GM12874 (cell line): ENCODE measurements at regions not wholly inside any gene's neighbourhood (a gene's known extent, or its start where the extent isn't known, plus 50 kb on each side); places are given as distances from the start of the nearest gene placed in this dataset.

Experiments
- TF ChIP-seq, protein P1 (sequence below): IDR thresholded peaks from 2 replicates; pipeline ENCODE4 v1.5.1; 2011; ENCODE audit warnings: low read depth, mild to moderate bottlenecking, control low read depth, low read length, moderate library complexity; ENCODE audit not compliant: insufficient read depth

DNA sequence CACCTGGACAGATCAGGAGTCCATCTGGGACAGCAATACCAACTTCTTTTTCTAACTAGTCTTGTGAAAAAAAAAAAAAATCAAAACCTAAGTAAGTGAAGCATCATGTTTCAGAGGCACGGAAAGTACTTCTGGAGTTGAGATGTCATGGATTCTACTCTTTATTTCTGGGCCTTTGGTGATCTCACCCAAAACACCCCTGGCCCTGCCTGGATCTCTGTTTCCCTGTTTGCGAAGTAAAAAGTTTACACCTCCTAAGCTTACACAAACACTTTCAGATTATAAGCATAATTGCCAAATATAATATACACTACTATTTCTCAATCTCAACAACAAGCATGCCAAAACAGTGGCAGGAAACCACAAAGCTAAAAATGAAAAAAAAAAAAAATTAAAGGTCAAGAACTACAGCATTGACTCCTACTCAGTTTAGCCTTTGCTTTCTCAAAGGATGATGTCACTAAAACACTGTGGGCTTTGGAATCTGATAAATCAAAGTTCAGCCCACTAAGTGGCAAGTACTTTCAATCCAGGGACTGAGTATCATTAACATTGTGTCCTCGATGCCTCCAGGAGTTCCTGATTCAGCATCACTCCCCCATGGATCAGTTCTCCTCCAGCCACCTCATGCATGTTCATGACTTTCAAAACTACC, 291.9 kb downstream of the NFIB start:
- TF ChIP-seq, protein P1, sequence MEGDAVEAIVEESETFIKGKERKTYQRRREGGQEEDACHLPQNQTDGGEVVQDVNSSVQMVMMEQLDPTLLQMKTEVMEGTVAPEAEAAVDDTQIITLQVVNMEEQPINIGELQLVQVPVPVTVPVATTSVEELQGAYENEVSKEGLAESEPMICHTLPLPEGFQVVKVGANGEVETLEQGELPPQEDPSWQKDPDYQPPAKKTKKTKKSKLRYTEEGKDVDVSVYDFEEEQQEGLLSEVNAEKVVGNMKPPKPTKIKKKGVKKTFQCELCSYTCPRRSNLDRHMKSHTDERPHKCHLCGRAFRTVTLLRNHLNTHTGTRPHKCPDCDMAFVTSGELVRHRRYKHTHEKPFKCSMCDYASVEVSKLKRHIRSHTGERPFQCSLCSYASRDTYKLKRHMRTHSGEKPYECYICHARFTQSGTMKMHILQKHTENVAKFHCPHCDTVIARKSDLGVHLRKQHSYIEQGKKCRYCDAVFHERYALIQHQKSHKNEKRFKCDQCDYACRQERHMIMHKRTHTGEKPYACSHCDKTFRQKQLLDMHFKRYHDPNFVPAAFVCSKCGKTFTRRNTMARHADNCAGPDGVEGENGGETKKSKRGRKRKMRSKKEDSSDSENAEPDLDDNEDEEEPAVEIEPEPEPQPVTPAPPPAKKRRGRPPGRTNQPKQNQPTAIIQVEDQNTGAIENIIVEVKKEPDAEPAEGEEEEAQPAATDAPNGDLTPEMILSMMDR = no peak

DNA sequence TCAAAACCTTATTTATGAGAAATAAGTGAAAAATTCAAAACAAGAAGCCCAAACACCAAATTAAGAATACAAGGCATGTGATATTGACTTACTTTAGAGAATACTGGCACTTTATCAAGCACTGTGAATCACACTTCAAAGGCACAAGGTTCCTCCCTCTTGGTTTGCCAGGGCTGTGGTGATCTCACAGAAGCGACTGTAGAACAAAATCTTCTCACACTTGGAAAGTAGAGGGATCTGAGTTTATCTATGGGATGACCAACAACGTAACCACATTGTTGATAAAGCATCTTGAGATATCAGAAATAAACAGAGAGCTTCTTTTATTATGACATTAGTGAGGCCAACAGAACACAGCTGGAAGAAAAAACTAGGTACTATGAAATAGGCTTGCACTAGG, 295.9 kb downstream of the NFIB start:
- TF ChIP-seq, protein P1 = no peak

DNA sequence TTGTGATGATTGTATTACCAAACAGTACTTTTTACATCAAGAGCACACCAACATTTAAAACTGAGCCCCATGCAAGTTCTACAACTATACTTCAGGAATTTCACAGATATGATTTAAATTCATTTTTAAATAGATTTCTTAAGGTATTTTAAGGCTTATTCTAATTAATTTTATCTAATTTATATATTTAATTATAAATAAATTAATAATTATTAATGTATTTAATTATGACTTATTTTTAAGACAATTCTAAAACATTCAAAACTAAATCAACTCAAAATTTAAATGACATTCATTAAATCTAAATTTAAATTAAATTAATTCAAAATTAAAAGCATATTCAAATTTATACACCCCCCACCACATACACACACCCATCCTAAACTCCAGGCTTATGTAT, 299.2 kb downstream of the NFIB start:
- TF ChIP-seq, protein P1 = no peak

DNA sequence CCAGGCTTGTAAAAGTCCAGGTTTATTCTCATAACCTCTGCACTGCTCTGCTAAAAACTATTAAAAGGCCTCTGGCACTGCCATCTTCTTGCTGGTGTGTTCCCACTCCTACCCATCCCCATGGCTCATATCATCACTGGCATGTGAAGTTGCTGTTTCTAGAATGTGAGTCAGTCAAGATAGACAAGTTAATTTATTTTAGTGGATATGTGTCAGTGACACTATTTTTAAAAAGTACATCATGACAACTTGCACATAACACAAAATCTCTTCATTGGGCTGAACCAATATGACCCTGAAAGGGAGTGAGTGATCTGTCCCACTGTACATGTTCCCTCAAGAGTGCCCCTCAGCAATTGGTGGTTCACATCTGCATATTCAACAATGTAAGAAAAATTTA, 299.7 kb downstream of the NFIB start:
- TF ChIP-seq, protein P1 = no peak

GRCh38 chr9:14011799-14012560, 302.0 kb downstream of the NFIB start:
- TF ChIP-seq, protein P1 = no peak

- TF ChIP-seq, protein P1 = no peak
These were observed 306.7 kb downstream of the NFIB start for GRCh38 chr9:14007190-14007769.

GRCh38 chr9:14006386-14007187, 307.4 kb downstream of the NFIB start:
- TF ChIP-seq, protein P1 = no peak
